IMR-90 (cell line): ENCODE measurements at regions not wholly inside any gene's neighbourhood (a gene's known extent, or its start where the extent isn't known, plus 50 kb on each side); places are given as distances from the start of the nearest gene placed in this dataset.

Source experiments
- ATAC-seq: fragments of 200-7000 bp; cut with Tn5 transposase; 2 replicates; pipeline ENCODE4 v1.9.1; 2020; ENCODE audit warnings: low read depth, mild to moderate bottlenecking, moderate library complexity
- BruUV-seq: library from RNA; stranded (reverse); fragments of 400-500 nt; replicated peaks from 2 replicates; lab custom pipeline; 2021; lab: Mats Ljungman, UMichigan
- CTCF ChIA-PET: fragments of 300-600 bp; formaldehyde crosslinking; extraction: SDS; loops from one replicate; lab custom pipeline; 2021; ENCODE audit warnings: antibody characterized with exemption; lab: Yijun Ruan, JAX
- POLR2A ChIA-PET: fragments of 300-600 bp; sonication (Branson Sonifier 250); formaldehyde crosslinking; loops from one replicate; lab custom pipeline; 2022; ENCODE audit warnings: antibody characterized with exemption; ENCODE audit not compliant: unreplicated experiment; lab: Charles Lee
- DNase-seq: peaks from one replicate; pipeline ENCODE4 v3.0.0; 2013
- H2AFZ ChIP-seq: replicated peaks from 2 replicates; pipeline ENCODE3; 2013; ENCODE audit warnings: low read length, mild to moderate bottlenecking; ENCODE audit not compliant: poor library complexity
- H2AK5ac ChIP-seq: 2 replicates; pipeline ENCODE4 v1.6.1; 2013; ENCODE audit warnings: low read depth, low read length, inconsistent platforms
- H2AK9ac ChIP-seq: replicated peaks from 2 replicates; pipeline ENCODE3; 2013; ENCODE audit warnings: mild to moderate bottlenecking, low read depth, low read length, moderate library complexity; ENCODE audit not compliant: poor library complexity
- H2BK120ac ChIP-seq: 2 replicates; pipeline ENCODE4 v1.6.1; 2013; ENCODE audit warnings: low read depth, low read length, inconsistent platforms
- H2BK15ac ChIP-seq: 3 replicates; pipeline ENCODE4 v1.6.1; 2013; ENCODE audit warnings: low read depth, low read length, inconsistent platforms
- H2BK20ac ChIP-seq: 2 replicates; pipeline ENCODE4 v1.6.1; 2013; ENCODE audit warnings: low read depth, mild to moderate bottlenecking, inconsistent platforms, low read length, moderate library complexity
- H2BK5ac ChIP-seq: 2 replicates; pipeline ENCODE4 v1.6.1; 2013; ENCODE audit warnings: mild to moderate bottlenecking, low read depth, low read length, inconsistent platforms; ENCODE audit not compliant: poor library complexity, severe bottlenecking
- H3K14ac ChIP-seq: replicated peaks from 2 replicates; pipeline ENCODE4 v1.6.1; 2013; ENCODE audit warnings: low read depth, low read length, inconsistent platforms
- H3K18ac ChIP-seq: 2 replicates; pipeline ENCODE4 v1.6.1; 2013; ENCODE audit warnings: low read depth, low read length, control low read depth
- H3K23ac ChIP-seq: 2 replicates; pipeline ENCODE4 v1.6.1; 2013; ENCODE audit warnings: low read depth, low read length, inconsistent platforms
- H3K27ac ChIP-seq: 2 replicates; pipeline ENCODE4 v1.5.1; 2013; ENCODE audit warnings: mild to moderate bottlenecking, control low read depth, low read length; ENCODE audit not compliant: insufficient read depth
- H3K27me3 ChIP-seq: 2 replicates; pipeline ENCODE4 v1.6.1; 2013; ENCODE audit warnings: low read length; ENCODE audit not compliant: control insufficient read depth, insufficient read depth
- H3K36me3 ChIP-seq: 2 replicates; pipeline ENCODE4 v1.6.1; 2013; ENCODE audit warnings: low read length, mixed read lengths; ENCODE audit not compliant: control insufficient read depth, insufficient read depth
- H3K4ac ChIP-seq: 2 replicates; pipeline ENCODE4 v1.6.1; 2013; ENCODE audit warnings: low read depth, low read length, inconsistent platforms
- H3K4me1 ChIP-seq: 2 replicates; pipeline ENCODE4 v1.6.1; 2013; ENCODE audit warnings: low read length, mixed read lengths; ENCODE audit not compliant: control insufficient read depth, insufficient read depth
- H3K4me2 ChIP-seq: 2 replicates; pipeline ENCODE4 v1.6.1; 2013; ENCODE audit warnings: low read depth, mild to moderate bottlenecking, control low read depth, low read length, moderate library complexity
- H3K4me3 ChIP-seq: 2 replicates; pipeline ENCODE4 v1.5.1; 2013; ENCODE audit warnings: low read depth, mild to moderate bottlenecking, control low read depth, low read length, moderate library complexity; ENCODE audit not compliant: insufficient read depth
- H3K56ac ChIP-seq: 2 replicates; pipeline ENCODE4 v1.6.1; 2013; ENCODE audit warnings: low read length, inconsistent platforms; ENCODE audit not compliant: insufficient read depth; ENCODE audit errors: extremely low read depth
- H3K79me1 ChIP-seq, 2 experiments: 2 replicates each; pipeline ENCODE4 v1.6.1; 2013; ENCODE audit warnings: low read length in 2 of 2, inconsistent platforms in 1 of 2, low read depth in 1 of 2
- H3K9ac ChIP-seq: 2 replicates; pipeline ENCODE4 v1.6.1; 2013; ENCODE audit warnings: low read depth, low read length, control low read depth
- H3K9me1 ChIP-seq: 2 replicates; pipeline ENCODE4 v1.6.1; 2013; ENCODE audit warnings: low read length, inconsistent platforms; ENCODE audit not compliant: insufficient read depth
- H3K9me3 ChIP-seq: 2 replicates; pipeline ENCODE4 v1.6.1; 2013; ENCODE audit warnings: low read length; ENCODE audit not compliant: control insufficient read depth, insufficient read depth
- H4K20me1 ChIP-seq: 2 replicates; pipeline ENCODE4 v1.6.1; 2013; ENCODE audit warnings: low read length, inconsistent platforms; ENCODE audit not compliant: insufficient read depth
- H4K5ac ChIP-seq: 2 replicates; pipeline ENCODE4 v1.6.1; 2013; ENCODE audit warnings: mild to moderate bottlenecking, low read depth, low read length, control low read depth
- H4K8ac ChIP-seq, 2 experiments: 2 replicates each; pipeline ENCODE4 v1.6.1; 2013; ENCODE audit warnings: low read depth in 2 of 2, low read length in 2 of 2, control low read depth in 1 of 2, inconsistent platforms in 1 of 2
- H4K91ac ChIP-seq: 2 replicates; pipeline ENCODE4 v1.6.1; 2013; ENCODE audit warnings: low read depth, low read length, inconsistent platforms; ENCODE audit not compliant: insufficient read depth
- FOS ChIP-seq: fragments of 150-350 bp; IDR thresholded peaks from 2 replicates; pipeline ENCODE4 v1.6.1; 2016; ENCODE audit warnings: low read depth, low read length
- MAFK ChIP-seq: IDR thresholded peaks from 2 replicates; pipeline ENCODE4 v1.6.1; 2012; ENCODE audit warnings: low read depth, low read length, improper control_type of control experiment
- POLR2A ChIP-seq: IDR thresholded peaks from 2 replicates; pipeline ENCODE4 v1.6.1; 2012; ENCODE audit warnings: mild to moderate bottlenecking, low read depth, low read length
- WGBS, 2 experiments: methylation state at CpG; one replicate each; pipeline versions ENCODE4 v1.1.5 to v1.1.7; 2013; ENCODE audit warnings: missing lambda C conversion rate in 2 of 2; ENCODE audit not compliant: insufficient read length in 1 of 2; ENCODE audit errors: extremely low coverage in 2 of 2; 5-methylcytosine and 5-hydroxymethylcytosine counted together
- dilution Hi-C: fragments of 300-500 bp; cut with HindIII; formaldehyde crosslinking; loops from one replicate; pipeline ENCODE4 v1.14.3; 2018; ENCODE audit warnings: low sequenced_read_pairs; ENCODE audit not compliant: unreplicated experiment
- in situ Hi-C: fragments of 300-500 bp; cut with MboI; formaldehyde crosslinking; loops from 3 replicates; pipeline ENCODE4 v1.14.3; 2019; ENCODE audit warnings: low sequenced_read_pairs, inconsistent platforms, mixed read lengths
- intact Hi-C: fragments of 100-400 bp; cut with micrococcal nuclease; formaldehyde crosslinking; loops from 2 replicates; pipeline ENCODE4 v1.10.0; 2022

DNA sequence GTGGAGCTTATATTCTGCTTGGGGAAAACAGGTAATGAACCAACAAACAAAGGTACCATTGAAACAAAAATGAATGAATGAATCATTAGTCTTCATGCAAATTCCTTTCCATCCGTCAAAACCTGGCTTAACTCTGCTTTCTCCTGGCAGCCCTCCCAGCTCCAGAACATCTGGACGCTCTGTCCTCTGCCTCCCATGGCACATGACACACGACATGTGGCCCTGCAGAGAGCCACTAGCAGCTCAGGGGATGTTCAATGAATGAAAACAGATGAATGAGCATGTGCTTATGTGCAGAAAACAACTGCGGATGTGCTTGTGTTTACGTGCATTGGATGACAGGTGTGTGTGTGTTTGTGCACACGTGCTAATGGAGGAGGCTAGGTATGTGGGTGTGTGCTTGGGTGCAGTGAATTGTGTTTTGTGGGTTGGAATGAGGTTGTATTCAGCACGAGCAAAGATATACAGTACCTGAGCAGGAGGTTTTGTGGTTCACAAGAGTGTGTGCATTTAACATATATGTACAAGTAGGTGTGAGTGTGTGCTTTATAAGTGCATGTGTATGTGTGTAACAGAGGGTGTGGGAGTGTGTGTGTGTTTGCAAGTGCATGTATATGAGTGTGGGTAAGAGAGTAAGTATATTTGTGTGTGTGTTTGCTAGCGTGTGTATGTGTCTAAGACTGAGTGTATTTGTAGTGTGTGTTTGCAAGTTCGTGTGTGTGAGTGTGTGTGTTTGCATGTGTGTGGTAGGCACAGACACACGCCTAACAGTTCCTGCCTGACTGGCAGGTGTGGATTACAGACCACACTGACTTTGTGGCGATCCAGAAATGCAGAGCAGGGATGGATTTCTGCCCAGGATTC is 374.1 kb upstream of the SULF2 start:
- ChIA-PET CTCF (no interaction called here), POLR2A (no interaction called here)
- DNase-seq (no peak), ATAC-seq (no peak)
- no peak overlapping the region for H3K4me3 ChIP-seq
- no peak overlapping the region for H4K8ac ChIP-seq
- BruUV-seq = no TSS peak
- H2BK5ac ChIP-seq = no peak overlapping the region
- no peak overlapping the region for H2BK20ac ChIP-seq
- H3K18ac ChIP-seq = no peak overlapping the region
- H3K4me1 ChIP-seq = no peaks in the 10 kb centered on the region
- H4K91ac ChIP-seq = no peak overlapping the region
- H3K27ac ChIP-seq = no peak overlapping the region
- no peak overlapping the region for H3K23ac ChIP-seq
- no peak overlapping the region for H3K56ac ChIP-seq
- no peaks in the 10 kb centered on the region for H3K36me3 ChIP-seq
- H2AK5ac ChIP-seq = no peak overlapping the region
- H4K20me1 ChIP-seq = no peaks in the 10 kb centered on the region
- TF ChIP-seq MAFK (no peak), POLR2A (no peak), FOS (no peak)
- H2AFZ ChIP-seq = no peak overlapping the region
- in situ Hi-C loops (no loop called here), intact Hi-C loops (no loop called here), dilution Hi-C loops (no loop called here)
- H4K5ac ChIP-seq = no peak overlapping the region
- no peak overlapping the region for H2AK9ac ChIP-seq
- H3K4ac ChIP-seq = no peak overlapping the region
- 48% methylated on average over 8 of the region's 11 CpGs; no CpG with 5 or more reads in 1 of the 2 experiments for WGBS, 2 experiments
- no peak overlapping the region for H2BK15ac ChIP-seq
- H3K79me1 ChIP-seq = no peaks in the 10 kb centered on the region
- no peak overlapping the region for H3K4me2 ChIP-seq
- H3K14ac ChIP-seq = no peak overlapping the region
- H3K9me1 ChIP-seq = no peaks in the 10 kb centered on the region
- peaks cover 11% of the 10 kb centered on the region; the same call in 1 of the 2 replicates for H3K9me3 ChIP-seq
- no peak overlapping the region for H2BK120ac ChIP-seq
- H3K9ac ChIP-seq = no peak overlapping the region
- no peaks in the 10 kb centered on the region for H3K27me3 ChIP-seq
